Lower leg skin (tissue), 3 donors: ENCODE measurements at regions not wholly inside any gene's neighbourhood (a gene's known extent, or its start where the extent isn't known, plus 50 kb on each side); places are given as distances from the start of the nearest gene placed in this dataset.

Experiments used
- CTCF ChIP-seq, 3 donors: fragments of 450-650 bp; IDR thresholded peaks; one replicate each; pipeline ENCODE4 v1.5.1; 2016; ENCODE audit warnings: antibody characterized with exemption in 3 of 3, mild to moderate bottlenecking in 3 of 3, moderate library complexity in 2 of 3
- POLR2A ChIP-seq, 2 donors: fragments of 450-650 bp; IDR thresholded peaks; one replicate each; pipeline ENCODE4 v1.6.1; 2016 to 2017; ENCODE audit warnings: antibody characterized with exemption in 2 of 2, mild to moderate bottlenecking in 1 of 2, moderate library complexity in 1 of 2

GRCh38 chr3:163935411-163935810 lies 1142.9 kb downstream of the SI start:
- TF ChIP-seq CTCF (IDR thresholded peaks at IDR 0.05): no peak
- TF ChIP-seq POLR2A (IDR thresholded peaks at IDR 0.05): no peak
